ENCODE measurements at regions not wholly inside any gene's neighbourhood (a gene's known extent, or its start where the extent isn't known, plus 50 kb on each side); places are given as distances from the start of the nearest gene placed in this dataset.

DNA sequence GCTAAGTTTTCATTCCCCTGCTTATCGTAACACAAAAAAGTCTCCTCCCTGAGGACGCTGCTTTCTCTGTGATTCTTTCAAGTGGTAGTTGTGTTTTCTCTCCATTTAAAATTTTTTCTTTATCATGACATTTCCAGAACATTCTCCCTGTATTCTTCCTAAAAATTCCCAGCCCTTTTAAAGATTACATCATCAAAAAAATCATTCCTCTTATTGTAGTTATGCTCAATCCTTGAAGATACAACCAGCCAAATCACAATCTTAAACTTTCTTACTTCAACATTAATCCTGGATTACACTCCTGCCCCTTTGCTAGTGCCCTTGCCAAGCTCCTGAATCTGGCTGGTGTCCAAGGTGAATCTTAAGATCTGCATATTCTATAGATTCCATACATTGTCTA lies 163.7 kb upstream of the CBLB start:
- H3K27ac ChIP-seq, result no peak overlapping the region
- TF ChIP-seq POLR2A (IDR thresholded peaks at IDR 0.05), result no peak
- TF ChIP-seq, protein P1, sequence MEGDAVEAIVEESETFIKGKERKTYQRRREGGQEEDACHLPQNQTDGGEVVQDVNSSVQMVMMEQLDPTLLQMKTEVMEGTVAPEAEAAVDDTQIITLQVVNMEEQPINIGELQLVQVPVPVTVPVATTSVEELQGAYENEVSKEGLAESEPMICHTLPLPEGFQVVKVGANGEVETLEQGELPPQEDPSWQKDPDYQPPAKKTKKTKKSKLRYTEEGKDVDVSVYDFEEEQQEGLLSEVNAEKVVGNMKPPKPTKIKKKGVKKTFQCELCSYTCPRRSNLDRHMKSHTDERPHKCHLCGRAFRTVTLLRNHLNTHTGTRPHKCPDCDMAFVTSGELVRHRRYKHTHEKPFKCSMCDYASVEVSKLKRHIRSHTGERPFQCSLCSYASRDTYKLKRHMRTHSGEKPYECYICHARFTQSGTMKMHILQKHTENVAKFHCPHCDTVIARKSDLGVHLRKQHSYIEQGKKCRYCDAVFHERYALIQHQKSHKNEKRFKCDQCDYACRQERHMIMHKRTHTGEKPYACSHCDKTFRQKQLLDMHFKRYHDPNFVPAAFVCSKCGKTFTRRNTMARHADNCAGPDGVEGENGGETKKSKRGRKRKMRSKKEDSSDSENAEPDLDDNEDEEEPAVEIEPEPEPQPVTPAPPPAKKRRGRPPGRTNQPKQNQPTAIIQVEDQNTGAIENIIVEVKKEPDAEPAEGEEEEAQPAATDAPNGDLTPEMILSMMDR (IDR thresholded peaks at IDR 0.05), result no peak
- no peak for DNase-seq
- H3K9me3 ChIP-seq, result no peaks in the 10 kb centered on the region
- no peaks in the 10 kb centered on the region for H3K4me1 ChIP-seq
- no peaks in the 10 kb centered on the region for H3K27me3 ChIP-seq
- no peaks in the 10 kb centered on the region for H3K36me3 ChIP-seq
- no peak overlapping the region for H3K4me3 ChIP-seq

DNA sequence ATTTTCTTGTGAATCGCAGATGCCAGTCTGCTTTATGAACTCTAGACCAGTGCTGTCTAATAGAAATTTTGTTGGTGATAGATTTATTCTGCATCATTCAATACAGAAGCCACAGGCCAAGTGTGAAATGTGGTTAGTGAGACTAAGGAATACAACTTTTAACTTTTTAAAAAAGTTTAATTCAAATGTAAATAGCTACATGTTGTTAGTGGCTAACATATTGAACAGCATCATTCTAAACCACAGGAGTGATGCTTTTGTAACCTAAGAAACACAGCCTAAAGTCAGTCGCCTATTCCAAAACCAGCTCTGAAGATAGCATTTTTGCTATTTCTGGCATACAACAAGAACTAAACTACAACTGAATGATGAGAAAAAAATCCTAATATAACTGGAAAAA lies 164.8 kb upstream of the CBLB start:
- Histone ChIP-seq H3K27ac (no peak overlapping the region), H3K27me3 (no peaks in the 10 kb centered on the region), H3K9me3 (no peaks in the 10 kb centered on the region), H3K4me1 (no peaks in the 10 kb centered on the region), H3K36me3 (no peaks in the 10 kb centered on the region), H3K4me3 (no peak overlapping the region)
- DNase-seq, result no peak
- TF ChIP-seq POLR2A (IDR thresholded peaks at IDR 0.05), result no peak
- TF ChIP-seq, protein P1 (IDR thresholded peaks at IDR 0.05), result no peak

DNA sequence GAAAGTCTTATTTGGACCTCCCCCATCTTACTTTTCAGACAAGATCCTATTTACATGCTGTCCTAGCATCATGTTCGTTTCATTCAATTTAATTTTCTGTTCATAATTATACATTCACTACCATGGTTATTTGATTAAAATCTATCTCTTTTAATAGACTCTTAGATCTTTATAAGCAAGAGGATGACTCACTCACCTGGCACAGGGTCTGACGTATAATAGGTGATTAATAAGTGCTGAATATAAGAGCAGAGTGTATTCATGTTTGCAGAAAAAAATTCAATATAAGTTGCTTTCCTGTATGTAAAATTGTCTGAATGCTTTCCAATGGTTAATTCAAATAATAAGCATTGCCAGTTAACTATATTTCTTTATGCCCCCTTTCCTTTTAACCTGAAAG lies 165.5 kb upstream of the CBLB start:
- no peaks in the 10 kb centered on the region for H3K27me3 ChIP-seq
- H3K27ac ChIP-seq, result no peak overlapping the region
- H3K36me3 ChIP-seq, result no peaks in the 10 kb centered on the region
- no peak overlapping the region for H3K4me3 ChIP-seq
- no peaks in the 10 kb centered on the region for H3K4me1 ChIP-seq
- DNase-seq, result no peak
- TF ChIP-seq, protein P1 (IDR thresholded peaks at IDR 0.05), result no peak
- no peak for TF ChIP-seq POLR2A (IDR thresholded peaks at IDR 0.05)
- no peaks in the 10 kb centered on the region for H3K9me3 ChIP-seq

DNA sequence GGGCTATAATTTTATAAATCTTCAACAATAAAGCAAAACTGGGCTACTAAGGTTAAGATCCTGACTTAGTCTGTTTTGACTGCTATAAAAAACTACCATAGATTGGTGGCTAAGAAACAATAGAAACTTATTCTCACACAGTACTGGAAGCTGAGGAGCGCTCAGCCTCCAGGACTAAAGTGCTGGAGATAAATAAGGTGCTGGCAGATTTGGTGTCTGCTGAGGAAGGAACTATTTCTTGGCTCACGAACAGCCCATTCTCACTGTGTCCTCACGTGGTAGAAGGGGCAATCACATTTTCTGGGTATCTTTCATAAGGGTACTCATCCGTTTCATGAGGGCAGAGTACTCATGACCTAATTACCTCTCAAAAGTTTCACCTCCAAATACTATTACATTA lies 166.8 kb upstream of the CBLB start:
- H3K4me1 ChIP-seq, result no peaks in the 10 kb centered on the region
- H3K9me3 ChIP-seq, result no peaks in the 10 kb centered on the region
- H3K27me3 ChIP-seq, result no peaks in the 10 kb centered on the region
- H3K36me3 ChIP-seq, result no peaks in the 10 kb centered on the region
- no peak for DNase-seq
- TF ChIP-seq, protein P1 (IDR thresholded peaks at IDR 0.05), result no peak
- TF ChIP-seq POLR2A (IDR thresholded peaks at IDR 0.05), result no peak
- H3K27ac ChIP-seq, result no peak overlapping the region
- H3K4me3 ChIP-seq, result no peak overlapping the region

DNA sequence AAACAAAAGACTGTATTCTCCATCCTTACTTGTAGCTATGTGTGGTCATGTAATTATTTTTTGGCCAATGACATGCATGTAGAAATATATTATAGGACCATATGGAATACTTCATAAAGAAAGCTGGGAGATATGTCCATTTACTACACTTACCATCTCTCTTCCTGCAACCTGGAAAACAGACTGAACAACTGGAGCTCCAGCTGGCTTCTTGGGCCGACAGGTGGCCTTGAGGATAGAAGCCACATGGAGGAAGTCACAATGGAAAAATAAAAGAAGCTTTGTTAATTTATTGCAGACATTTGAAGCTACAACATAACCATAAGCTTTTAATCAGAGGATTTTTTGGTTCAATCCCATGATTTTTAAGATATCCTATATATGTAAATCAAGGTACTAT lies 167.9 kb upstream of the CBLB start:
- H3K27ac ChIP-seq, result no peak overlapping the region
- H3K9me3 ChIP-seq, result no peaks in the 10 kb centered on the region
- H3K27me3 ChIP-seq, result no peaks in the 10 kb centered on the region
- no peaks in the 10 kb centered on the region for H3K36me3 ChIP-seq
- DNase-seq, result no peak
- H3K4me1 ChIP-seq, result no peaks in the 10 kb centered on the region
- H3K4me3 ChIP-seq, result no peak overlapping the region
- TF ChIP-seq, protein P1 (IDR thresholded peaks at IDR 0.05), result no peak
- no peak for TF ChIP-seq POLR2A (IDR thresholded peaks at IDR 0.05)

DNA sequence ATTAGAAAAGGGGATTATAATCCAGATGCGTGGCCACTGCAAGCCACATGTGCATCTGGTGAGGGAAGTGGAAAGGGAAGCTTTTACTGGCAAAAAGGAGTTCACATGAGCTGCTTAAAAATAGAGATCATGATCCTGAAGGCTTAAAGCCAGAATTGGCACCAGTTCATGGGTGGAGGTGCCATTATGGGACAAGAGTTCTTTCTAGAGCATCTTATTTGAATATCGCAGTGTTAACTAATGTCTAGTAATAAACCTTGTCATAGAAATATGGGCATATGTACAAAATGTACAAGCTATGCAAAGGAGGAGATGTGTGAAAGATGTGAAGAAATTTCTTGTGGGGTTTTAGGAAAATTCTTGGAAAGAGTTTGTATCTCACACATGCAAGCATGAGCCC lies 178.4 kb upstream of the CBLB start:
- no peak for DNase-seq
- no peaks in the 10 kb centered on the region for H3K9me3 ChIP-seq
- no peak overlapping the region for H3K27ac ChIP-seq
- H3K36me3 ChIP-seq, result no peaks in the 10 kb centered on the region
- no peaks in the 10 kb centered on the region for H3K4me1 ChIP-seq
- no peaks in the 10 kb centered on the region for H3K27me3 ChIP-seq
- H3K4me3 ChIP-seq, result no peak overlapping the region
- TF ChIP-seq POLR2A (IDR thresholded peaks at IDR 0.05), result no peak

Data from Peyer's patch (tissue), 4 donors.